NT2/D1 (cell line): ENCODE measurements at regions not wholly inside any gene's neighbourhood (a gene's known extent, or its start where the extent isn't known, plus 50 kb on each side); places are given as distances from the start of the nearest gene placed in this dataset.

Experiments
- SUZ12 ChIP-seq: IDR thresholded peaks from 2 replicates; pipeline ENCODE4 v1.6.1; 2011; ENCODE audit not compliant: insufficient read length, insufficient read depth; ENCODE audit errors: extremely low read depth
- ZNF274 ChIP-seq: IDR thresholded peaks from 2 replicates; pipeline ENCODE4 v1.6.1; 2011; ENCODE audit warnings: mild to moderate bottlenecking, low read depth, low read length

- TF ChIP-seq SUZ12 (no peak), ZNF274 (no peak)
Observed at GRCh38 chr2:34652636-34653035, 1053.5 kb upstream of the FAM98A start.
